ENCODE measurements at regions not wholly inside any gene's neighbourhood (a gene's known extent, or its start where the extent isn't known, plus 50 kb on each side); places are given as distances from the start of the nearest gene placed in this dataset.

GRCh38 chr20:34175879-34176278, 63.8 kb upstream of the EIF2S2 start:
- Histone ChIP-seq H3K27ac (ENCODE audit: low read length) (no peak overlapping the region), H3K27me3 (ENCODE audit: control insufficient read depth, insufficient read depth, low read length) (0 out of 2 replicates have a peak, but pooled peaks cover 3% of the 10 kb centered on the region), H3K9me3 (ENCODE audit: control insufficient read depth, insufficient read depth, low read depth, low read length) (no peaks in the 10 kb centered on the region), H3K36me3 (ENCODE audit: control insufficient read depth, insufficient read depth, low read length) (no peaks in the 10 kb centered on the region), H3K4me3 (ENCODE audit: low read depth in 2 of 2, low read length in 2 of 2) (no peak overlapping the region), H3K4me1 (ENCODE audit: control insufficient read depth, insufficient read depth, low read length) (no peaks in the 10 kb centered on the region)
- BruUV-seq (replicated peaks) = no TSS peak
- no peak for ATAC-seq
- TF ChIP-seq CTCF (IDR thresholded peaks at IDR 0.05) = no peak
- TF ChIP-seq TCF7L2 (IDR thresholded peaks at IDR 0.05; ENCODE audit: low read depth, low read length) = no peak
- no peak for TF ChIP-seq POLR2AphosphoS5 (IDR thresholded peaks at IDR 0.05; ENCODE audit: low read depth, low read length)
- DNase-seq (ENCODE audit: low read depth, low spot score) = no peak
- POLR2A ChIA-PET = interaction anchor here (0.7 kb wide), 1 partner anchor 279 kb away, joined by 7 read pairs; no protein-coding TSS in a partner anchor
- in situ Hi-C loops (cut with HindIII; ENCODE audit: low pct_unique_long_range_greater_than_20kb, low sequenced_read_pairs) (no loop called here), intact Hi-C loops (cut with micrococcal nuclease; ENCODE audit: unreplicated experiment) (no loop called here)
- CTCF ChIA-PET = no interaction called here

GRCh38 chr20:34177052-34177451, 64.2 kb upstream of the ASIP start:
- 0 out of 2 replicates have a peak, but pooled peaks cover 3% of the 10 kb centered on the region for H3K27me3 ChIP-seq (ENCODE audit: control insufficient read depth, insufficient read depth, low read length)
- ATAC-seq (no peak), DNase-seq (ENCODE audit: low read depth, low spot score) (no peak)
- no peaks in the 10 kb centered on the region for H3K4me1 ChIP-seq (ENCODE audit: control insufficient read depth, insufficient read depth, low read length)
- intact Hi-C loops (cut with micrococcal nuclease; ENCODE audit: unreplicated experiment) (no loop called here), in situ Hi-C loops (cut with HindIII; ENCODE audit: low pct_unique_long_range_greater_than_20kb, low sequenced_read_pairs) (no loop called here)
- no peak overlapping the region for H3K4me3 ChIP-seq (ENCODE audit: low read depth in 2 of 2, low read length in 2 of 2)
- no TSS peak for BruUV-seq (replicated peaks)
- no peaks in the 10 kb centered on the region for H3K9me3 ChIP-seq (ENCODE audit: control insufficient read depth, insufficient read depth, low read depth, low read length)
- TF ChIP-seq CTCF (IDR thresholded peaks at IDR 0.05) (no peak), POLR2AphosphoS5 (IDR thresholded peaks at IDR 0.05; ENCODE audit: low read depth, low read length) (no peak), TCF7L2 (IDR thresholded peaks at IDR 0.05; ENCODE audit: low read depth, low read length) (no peak), SIN3A (IDR thresholded peaks at IDR 0.05; ENCODE audit: borderline replicate concordance, insufficient read depth, low read depth, low read length) (no peak), REST (IDR thresholded peaks at IDR 0.05; ENCODE audit: insufficient read depth in 1 of 2, low read depth in 2 of 2, low read length in 1 of 2) (no peak)
- no peaks in the 10 kb centered on the region for H3K36me3 ChIP-seq (ENCODE audit: control insufficient read depth, insufficient read depth, low read length)
- POLR2A ChIA-PET = no interaction called here
- no peak overlapping the region for H3K27ac ChIP-seq (ENCODE audit: low read length)
- CTCF ChIA-PET = no interaction called here
